Mesothelial cell of epicardium (in vitro differentiated cells): ENCODE measurements at regions not wholly inside any gene's neighbourhood (a gene's known extent, or its start where the extent isn't known, plus 50 kb on each side); places are given as distances from the start of the nearest gene placed in this dataset.

Experiments
- DNase-seq, 2 experiments: peaks; one replicate each; pipeline ENCODE4 v3.0.0; 2021; ENCODE audit warnings: low spot score in 2 of 2; ENCODE audit not compliant: unreplicated experiment in 2 of 2
- H3K27ac Mint-ChIP-seq: 2 replicates; pipeline ENCODE4 v1.8.0; 2021; ENCODE audit warnings: mixed read lengths
- H3K27me3 Mint-ChIP-seq: 2 replicates; pipeline ENCODE4 v1.8.0; 2021; ENCODE audit warnings: low read depth, mixed read lengths
- H3K36me3 Mint-ChIP-seq: 2 replicates; pipeline ENCODE4 v1.8.0; 2021; ENCODE audit warnings: mixed read lengths
- H3K4me1 Mint-ChIP-seq: 2 replicates; pipeline ENCODE4 v1.8.0; 2021; ENCODE audit warnings: mixed read lengths
- H3K4me3 Mint-ChIP-seq: 2 replicates; pipeline ENCODE4 v1.8.0; 2021; ENCODE audit warnings: mild to moderate bottlenecking, moderate library complexity, mixed read lengths
- H3K9me3 Mint-ChIP-seq: 2 replicates; pipeline ENCODE4 v1.8.0; 2021; ENCODE audit warnings: mixed read lengths
- CTCF ChIP-seq: fragments of 200-600 bp; sonication (generic); IDR thresholded peaks from one replicate; pipeline ENCODE4 v1.5.0; 2021; ENCODE audit warnings: antibody characterized with exemption; ENCODE audit not compliant: unreplicated experiment

- DNase-seq = no peak
- no peak overlapping the region for H3K27ac Mint-ChIP-seq
- H3K9me3 Mint-ChIP-seq = peaks cover 3% of the 10 kb centered on the region
- no peaks in the 10 kb centered on the region for H3K36me3 Mint-ChIP-seq
- no peaks in the 10 kb centered on the region for H3K27me3 Mint-ChIP-seq
- no peak for TF ChIP-seq CTCF
- no peak overlapping the region for H3K4me3 Mint-ChIP-seq
- peaks cover 16% of the 10 kb centered on the region for H3K4me1 Mint-ChIP-seq
Observed at GRCh38 chr13:65946387-65946786, 1283.7 kb downstream of the PCDH9 start.

GRCh38 chr13:65943708-65944107, 1286.4 kb downstream of the PCDH9 start:
- peaks cover 2% of the 10 kb centered on the region for H3K27me3 Mint-ChIP-seq
- no peak for TF ChIP-seq CTCF
- H3K36me3 Mint-ChIP-seq = no peaks in the 10 kb centered on the region
- H3K9me3 Mint-ChIP-seq = peaks cover 3% of the 10 kb centered on the region
- no peak for DNase-seq
- H3K4me3 Mint-ChIP-seq = no peak overlapping the region
- no peak overlapping the region for H3K27ac Mint-ChIP-seq
- H3K4me1 Mint-ChIP-seq = peaks cover 21% of the 10 kb centered on the region

- peaks cover 3% of the 10 kb centered on the region for H3K9me3 Mint-ChIP-seq
- H3K4me3 Mint-ChIP-seq = no peak overlapping the region
- TF ChIP-seq CTCF = no peak
- peaks cover 16% of the 10 kb centered on the region for H3K4me1 Mint-ChIP-seq
- H3K27ac Mint-ChIP-seq = no peak overlapping the region
- DNase-seq = no peak
- peaks cover 2% of the 10 kb centered on the region for H3K27me3 Mint-ChIP-seq
- no peaks in the 10 kb centered on the region for H3K36me3 Mint-ChIP-seq
Observed at GRCh38 chr13:65943024-65943423, 1287.1 kb downstream of the PCDH9 start.

- peaks cover 29% of the 10 kb centered on the region for H3K4me1 Mint-ChIP-seq
- no peaks in the 10 kb centered on the region for H3K36me3 Mint-ChIP-seq
- peaks cover 2% of the 10 kb centered on the region for H3K27me3 Mint-ChIP-seq
- no peaks in the 10 kb centered on the region for H3K9me3 Mint-ChIP-seq
- H3K27ac Mint-ChIP-seq = no peak overlapping the region
- no peak overlapping the region for H3K4me3 Mint-ChIP-seq
- no peak for DNase-seq
- no peak for TF ChIP-seq CTCF
Observed at GRCh38 chr13:65940720-65941119, 1289.4 kb downstream of the PCDH9 start.

GRCh38 chr13:65937251-65937650, 1292.9 kb downstream of the PCDH9 start:
- no peak for TF ChIP-seq CTCF
- Mint-ChIP-seq H3K36me3 (no peaks in the 10 kb centered on the region), H3K27ac (no peak overlapping the region), H3K4me3 (no peak overlapping the region), H3K4me1 (peaks cover 23% of the 10 kb centered on the region), H3K9me3 (no peaks in the 10 kb centered on the region), H3K27me3 (peaks cover 15% of the 10 kb centered on the region)
- no peak for DNase-seq

GRCh38 chr13:65936249-65936648, 1293.9 kb downstream of the PCDH9 start:
- no peaks in the 10 kb centered on the region for H3K9me3 Mint-ChIP-seq
- H3K27ac Mint-ChIP-seq = no peak overlapping the region
- no peaks in the 10 kb centered on the region for H3K36me3 Mint-ChIP-seq
- H3K4me1 Mint-ChIP-seq = peaks cover 21% of the 10 kb centered on the region
- H3K27me3 Mint-ChIP-seq = peaks cover 15% of the 10 kb centered on the region
- no peak for TF ChIP-seq CTCF
- no peak for DNase-seq
- no peak overlapping the region for H3K4me3 Mint-ChIP-seq
